ENCODE measurements at regions not wholly inside any gene's neighbourhood (a gene's known extent, or its start where the extent isn't known, plus 50 kb on each side); places are given as distances from the start of the nearest gene placed in this dataset. TPM values are rescaled to one million over a fixed set of nuclear protein-coding genes. Genes with fewer than 3 reads are reported as not detected.

GRCh38 chr13:57056601-57057180 is 84.0 kb upstream of the PRR20A start:
- peaks cover 2% of the 10 kb centered on the region for H3K9me3 Mint-ChIP-seq (ENCODE audit: low read depth)
- no peaks in the 10 kb centered on the region for H3K36me3 Mint-ChIP-seq (ENCODE audit: insufficient read depth)
- no peak for TF ChIP-seq CTCF (IDR thresholded peaks at IDR 0.05; ENCODE audit: unreplicated experiment)
- peaks cover 9% of the 10 kb centered on the region for H3K4me1 Mint-ChIP-seq (ENCODE audit: low read depth)
- H3K27me3 Mint-ChIP-seq = no peaks in the 10 kb centered on the region
- no peak overlapping the region for H3K4me3 Mint-ChIP-seq (ENCODE audit: low read depth)
- DNase-seq (ENCODE audit: low spot score, unreplicated experiment) = no peak
- no peak overlapping the region for H3K27ac Mint-ChIP-seq

- no peak for DNase-seq (ENCODE audit: low spot score, unreplicated experiment)
- no peak overlapping the region for H3K4me3 Mint-ChIP-seq (ENCODE audit: low read depth)
- H3K36me3 Mint-ChIP-seq (ENCODE audit: insufficient read depth) = no peaks in the 10 kb centered on the region
- peak overlapping the region; percentile 0 for H3K27ac Mint-ChIP-seq
- H3K9me3 Mint-ChIP-seq (ENCODE audit: low read depth) = no peaks in the 10 kb centered on the region
- no peaks in the 10 kb centered on the region for H3K27me3 Mint-ChIP-seq
- no peak for TF ChIP-seq CTCF (IDR thresholded peaks at IDR 0.05; ENCODE audit: unreplicated experiment)
- H3K4me1 Mint-ChIP-seq (ENCODE audit: low read depth) = no peaks in the 10 kb centered on the region
Observed at GRCh38 chr13:57063007-57063406, 77.7 kb upstream of the PRR20A start.

- no peaks in the 10 kb centered on the region for H3K9me3 Mint-ChIP-seq (ENCODE audit: low read depth)
- DNase-seq (ENCODE audit: low spot score, unreplicated experiment) = no peak
- H3K4me1 Mint-ChIP-seq (ENCODE audit: low read depth) = no peaks in the 10 kb centered on the region
- no peaks in the 10 kb centered on the region for H3K36me3 Mint-ChIP-seq (ENCODE audit: insufficient read depth)
- H3K27ac Mint-ChIP-seq = no peak overlapping the region
- TF ChIP-seq CTCF (IDR thresholded peaks at IDR 0.05; ENCODE audit: unreplicated experiment) = no peak
- H3K4me3 Mint-ChIP-seq (ENCODE audit: low read depth) = no peak overlapping the region
- H3K27me3 Mint-ChIP-seq = no peaks in the 10 kb centered on the region
Observed at GRCh38 chr13:57073983-57074382, 66.7 kb upstream of the PRR20A start.

DNA sequence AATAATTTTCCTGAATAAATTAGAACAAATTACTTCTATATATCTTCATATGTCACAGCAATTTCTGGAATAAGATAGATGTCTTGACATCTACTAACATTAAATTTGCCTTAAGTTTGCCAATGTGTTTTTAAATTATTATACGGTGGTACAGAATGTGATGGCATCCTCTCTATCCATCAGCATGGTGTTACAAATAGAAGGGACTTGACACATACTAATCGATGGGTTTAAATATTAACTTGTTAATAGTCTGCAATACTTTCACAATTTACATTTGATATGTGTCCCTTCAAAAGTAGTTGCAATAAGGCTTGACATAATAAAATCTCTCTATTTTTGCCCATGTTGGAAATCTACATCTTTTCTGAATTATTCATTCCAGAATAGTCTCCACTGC is 65.1 kb upstream of the PRR20A start:
- no peak for TF ChIP-seq CTCF (IDR thresholded peaks at IDR 0.05; ENCODE audit: unreplicated experiment)
- Mint-ChIP-seq H3K9me3 (ENCODE audit: low read depth) (no peaks in the 10 kb centered on the region), H3K36me3 (ENCODE audit: insufficient read depth) (no peaks in the 10 kb centered on the region), H3K4me3 (ENCODE audit: low read depth) (no peak overlapping the region), H3K27me3 (no peaks in the 10 kb centered on the region), H3K4me1 (ENCODE audit: low read depth) (no peaks in the 10 kb centered on the region), H3K27ac (no peak overlapping the region)
- no peak for DNase-seq (ENCODE audit: low spot score, unreplicated experiment)

- Mint-ChIP-seq H3K4me3 (ENCODE audit: low read depth) (no peak overlapping the region), H3K27me3 (no peaks in the 10 kb centered on the region), H3K4me1 (ENCODE audit: low read depth) (no peaks in the 10 kb centered on the region), H3K9me3 (ENCODE audit: low read depth) (peaks cover 3% of the 10 kb centered on the region), H3K36me3 (ENCODE audit: insufficient read depth) (no peaks in the 10 kb centered on the region), H3K27ac (no peak overlapping the region)
- no peak for DNase-seq (ENCODE audit: low spot score, unreplicated experiment)
- no peak for TF ChIP-seq CTCF (IDR thresholded peaks at IDR 0.05; ENCODE audit: unreplicated experiment)
Observed at GRCh38 chr13:57087006-57087405, 53.7 kb upstream of the PRR20A start.

Small RNA genes in the stretch of these regions (microRNA-seq; reads per million reads assigned to microRNA genes)
- gene MIR1297 (ENCODE audit: borderline number of aligned reads, unreplicated experiment) = not detected
- gene MIR5007 (ENCODE audit: borderline number of aligned reads, unreplicated experiment) = not detected
